Nephron (organoid): ENCODE measurements at regions not wholly inside any gene's neighbourhood (a gene's known extent, or its start where the extent isn't known, plus 50 kb on each side); places are given as distances from the start of the nearest gene placed in this dataset.

Experiments
- H3K27ac Mint-ChIP-seq, 3 experiments: 2 replicates each; pipeline ENCODE4 v1.8.0; 2020; ENCODE audit warnings: mixed read lengths in 3 of 3, mild to moderate bottlenecking in 2 of 3, moderate library complexity in 1 of 3
- H3K27me3 Mint-ChIP-seq: 2 replicates; pipeline ENCODE4 v1.8.0; 2021; ENCODE audit warnings: low read depth, mild to moderate bottlenecking, moderate library complexity, mixed read lengths
- H3K36me3 Mint-ChIP-seq: 2 replicates; pipeline ENCODE4 v1.8.0; 2020; ENCODE audit warnings: low read depth, mixed read lengths
- H3K4me1 Mint-ChIP-seq: 2 replicates; pipeline ENCODE4 v1.8.0; 2020; ENCODE audit warnings: mixed read lengths
- H3K4me3 Mint-ChIP-seq, 3 experiments: 2 replicates each; pipeline ENCODE4 v1.8.0; 2020; ENCODE audit warnings: mild to moderate bottlenecking in 3 of 3, mixed read lengths in 3 of 3, moderate library complexity in 2 of 3
- H3K9me3 Mint-ChIP-seq: 2 replicates; pipeline ENCODE4 v1.8.0; 2020; ENCODE audit warnings: mixed read lengths
- CTCF ChIP-seq, 3 experiments: fragments of 200-600 bp; sonication (generic); IDR thresholded peaks; one replicate each; pipeline ENCODE4 v1.5.0; 2021; ENCODE audit warnings: antibody characterized with exemption in 3 of 3; ENCODE audit not compliant: unreplicated experiment in 3 of 3

GRCh38 chr10:84053626-84054025 lies 85.7 kb upstream of the GHITM start:
- TF ChIP-seq CTCF (IDR thresholded peaks at IDR 0.05; ENCODE audit: unreplicated experiment in 3 of 3) = no peak
- no peaks in the 10 kb centered on the region for H3K36me3 Mint-ChIP-seq
- no peak overlapping the region for H3K27ac Mint-ChIP-seq
- H3K9me3 Mint-ChIP-seq = peaks cover 5% of the 10 kb centered on the region
- peaks cover 8% of the 10 kb centered on the region for H3K27me3 Mint-ChIP-seq
- H3K4me3 Mint-ChIP-seq = no peak overlapping the region
- no peaks in the 10 kb centered on the region for H3K4me1 Mint-ChIP-seq

- Mint-ChIP-seq H3K9me3 (no peaks in the 10 kb centered on the region), H3K27me3 (peaks cover 8% of the 10 kb centered on the region), H3K4me3 (no peak overlapping the region), H3K4me1 (no peaks in the 10 kb centered on the region), H3K36me3 (no peaks in the 10 kb centered on the region), H3K27ac (no peak overlapping the region)
- no peak for TF ChIP-seq CTCF (IDR thresholded peaks at IDR 0.05; ENCODE audit: unreplicated experiment in 3 of 3)
These were observed 84.6 kb upstream of the GHITM start for GRCh38 chr10:84054743-84055142.

- Mint-ChIP-seq H3K4me1 (no peaks in the 10 kb centered on the region), H3K27ac (no peak overlapping the region), H3K27me3 (peaks cover 8% of the 10 kb centered on the region), H3K4me3 (no peak overlapping the region), H3K9me3 (no peaks in the 10 kb centered on the region), H3K36me3 (no peaks in the 10 kb centered on the region)
- TF ChIP-seq CTCF (IDR thresholded peaks at IDR 0.05; ENCODE audit: unreplicated experiment in 3 of 3) = no peak
These were observed 79.8 kb upstream of the GHITM start for GRCh38 chr10:84059526-84059925.

DNA sequence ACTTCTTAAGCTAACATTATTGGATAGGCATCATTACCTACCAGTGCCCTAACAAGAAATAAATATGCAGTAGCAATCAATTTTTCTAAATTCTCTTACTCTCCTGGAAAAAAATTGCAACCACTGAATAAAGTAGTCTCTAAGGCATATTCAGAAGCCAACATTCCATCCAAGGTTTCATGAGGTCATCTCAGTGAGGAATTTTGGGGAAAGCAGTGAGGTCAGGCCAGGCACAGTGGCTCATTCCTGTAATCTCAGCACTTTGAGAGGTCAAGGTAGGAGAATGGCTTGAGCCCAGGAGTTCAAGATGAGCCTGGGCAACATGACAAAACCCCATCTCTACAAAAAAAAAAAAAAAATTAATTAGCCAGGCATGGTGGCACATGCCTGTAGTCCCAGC lies 75.9 kb upstream of the GHITM start:
- Mint-ChIP-seq H3K4me3 (no peak overlapping the region), H3K27me3 (peaks cover 10% of the 10 kb centered on the region), H3K4me1 (no peaks in the 10 kb centered on the region), H3K36me3 (no peaks in the 10 kb centered on the region), H3K9me3 (no peaks in the 10 kb centered on the region), H3K27ac (no peak overlapping the region)
- TF ChIP-seq CTCF (IDR thresholded peaks at IDR 0.05; ENCODE audit: unreplicated experiment in 3 of 3) = no peak

DNA sequence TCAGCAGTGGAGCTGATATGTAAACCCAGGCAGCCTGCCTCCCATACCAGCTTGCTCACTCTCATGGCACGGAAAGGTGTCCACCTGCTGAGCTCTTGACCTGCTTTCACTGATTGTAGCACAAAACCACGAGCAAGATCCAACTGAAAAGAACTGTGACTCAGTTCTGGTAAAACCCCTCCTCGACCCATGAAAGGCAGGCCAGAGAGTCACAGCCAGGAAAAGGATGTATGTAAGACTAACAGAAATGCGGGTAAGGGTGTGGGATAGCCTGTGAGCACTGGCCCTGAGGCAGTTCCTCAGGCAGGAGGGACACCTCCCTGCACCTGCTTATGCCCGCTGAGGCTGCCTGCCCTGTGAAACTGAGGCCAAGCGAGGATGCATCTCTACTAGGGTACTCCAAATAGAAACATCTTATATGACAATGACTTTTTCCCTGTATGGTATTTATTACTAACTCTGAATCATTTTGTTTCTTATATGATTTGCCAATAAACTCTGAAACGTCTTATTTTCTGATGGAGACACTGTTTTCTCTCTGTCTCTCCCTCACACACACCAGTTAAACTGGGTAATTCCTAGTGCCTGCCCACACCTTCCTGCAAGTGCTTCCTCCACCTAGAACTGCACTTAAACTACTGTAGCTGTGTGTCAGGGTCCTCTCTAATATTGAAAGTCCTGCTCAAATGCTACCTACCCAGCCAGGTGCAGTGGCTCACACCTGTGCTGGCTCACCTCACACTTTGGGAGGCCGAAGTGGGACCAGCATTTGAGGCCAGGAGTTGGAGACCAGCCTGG lies 73.3 kb upstream of the GHITM start:
- no peak for TF ChIP-seq CTCF (IDR thresholded peaks at IDR 0.05; ENCODE audit: unreplicated experiment in 3 of 3)
- no peak overlapping the region for H3K4me3 Mint-ChIP-seq
- H3K9me3 Mint-ChIP-seq = peaks cover 5% of the 10 kb centered on the region
- H3K27me3 Mint-ChIP-seq = peaks cover 14% of the 10 kb centered on the region
- no peaks in the 10 kb centered on the region for H3K4me1 Mint-ChIP-seq
- no peak overlapping the region for H3K27ac Mint-ChIP-seq
- no peaks in the 10 kb centered on the region for H3K36me3 Mint-ChIP-seq

DNA sequence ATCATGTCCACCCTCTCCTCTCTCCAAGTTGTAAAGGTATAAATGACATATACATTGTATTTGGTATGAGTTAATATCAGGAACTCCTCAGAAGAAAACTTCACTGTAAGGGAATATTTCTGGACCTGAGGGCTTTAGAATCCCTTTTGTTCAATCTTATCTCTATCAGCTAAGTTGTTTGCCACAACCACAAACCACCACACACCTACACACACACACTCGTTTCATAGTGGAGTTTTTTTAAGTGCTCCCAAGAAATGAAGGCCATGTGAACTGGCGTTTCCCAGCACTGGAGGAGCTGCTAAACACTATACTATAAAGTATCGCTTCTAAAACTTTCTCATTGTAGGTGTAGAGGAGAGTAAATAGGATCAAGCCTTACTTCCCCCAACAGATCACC lies 64.8 kb upstream of the GHITM start:
- no peaks in the 10 kb centered on the region for H3K27me3 Mint-ChIP-seq
- H3K36me3 Mint-ChIP-seq = no peaks in the 10 kb centered on the region
- no peak overlapping the region for H3K27ac Mint-ChIP-seq
- TF ChIP-seq CTCF (IDR thresholded peaks at IDR 0.05; ENCODE audit: unreplicated experiment in 3 of 3) = no peak
- no peak overlapping the region for H3K4me3 Mint-ChIP-seq
- peaks cover 5% of the 10 kb centered on the region for H3K9me3 Mint-ChIP-seq
- H3K4me1 Mint-ChIP-seq = peaks cover 11% of the 10 kb centered on the region
